ENCODE measurements at regions not wholly inside any gene's neighbourhood (a gene's known extent, or its start where the extent isn't known, plus 50 kb on each side); places are given as distances from the start of the nearest gene placed in this dataset.

DNA sequence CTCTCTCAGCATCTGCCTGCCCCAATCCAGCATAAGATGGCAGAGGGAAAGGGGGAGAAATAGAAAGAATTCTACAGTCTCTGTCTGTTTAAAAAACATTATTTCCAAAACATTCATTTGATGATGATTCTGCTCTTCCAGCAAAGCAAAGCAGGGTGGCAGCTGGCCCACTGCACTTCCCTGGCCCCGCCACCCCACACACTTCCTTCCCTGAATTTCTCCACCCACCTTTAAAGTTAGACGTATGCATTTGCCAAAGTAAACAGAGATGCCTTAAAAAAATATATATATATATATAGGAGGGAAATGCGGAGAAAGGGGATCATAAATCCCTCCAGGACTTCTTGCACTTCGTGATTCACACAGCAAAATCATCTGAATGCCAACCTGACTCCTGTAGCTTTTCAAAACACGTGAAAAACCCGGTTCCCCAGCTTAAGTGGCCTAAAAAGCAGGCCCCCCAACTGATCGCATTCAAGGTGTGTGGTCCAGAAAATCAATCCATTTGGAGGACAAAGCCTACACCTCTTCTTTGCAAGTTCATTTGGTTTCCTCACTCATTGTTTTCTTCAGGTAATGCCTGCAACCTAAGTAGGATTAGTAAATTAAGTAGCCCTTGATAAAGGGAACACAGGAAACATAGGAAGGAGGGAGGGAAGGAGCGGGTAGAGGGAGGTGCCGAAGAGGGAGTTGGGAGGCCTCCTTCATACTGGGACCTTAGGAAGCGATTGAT is 68.8 kb downstream of the LLPH start:
- intact Hi-C loops (cut with DNase I; ENCODE audit: low total_unique reads) = no loop called here
- DNase-seq = no peak
- Histone ChIP-seq H3K4me1 (no peaks in the 10 kb centered on the region), H3K27ac (no peak overlapping the region), H3K4me3 (no peak overlapping the region), H3K9me3 (no peaks in the 10 kb centered on the region), H3K27me3 (no peaks in the 10 kb centered on the region), H3K36me3 (no peaks in the 10 kb centered on the region)
- TF ChIP-seq, protein P1, sequence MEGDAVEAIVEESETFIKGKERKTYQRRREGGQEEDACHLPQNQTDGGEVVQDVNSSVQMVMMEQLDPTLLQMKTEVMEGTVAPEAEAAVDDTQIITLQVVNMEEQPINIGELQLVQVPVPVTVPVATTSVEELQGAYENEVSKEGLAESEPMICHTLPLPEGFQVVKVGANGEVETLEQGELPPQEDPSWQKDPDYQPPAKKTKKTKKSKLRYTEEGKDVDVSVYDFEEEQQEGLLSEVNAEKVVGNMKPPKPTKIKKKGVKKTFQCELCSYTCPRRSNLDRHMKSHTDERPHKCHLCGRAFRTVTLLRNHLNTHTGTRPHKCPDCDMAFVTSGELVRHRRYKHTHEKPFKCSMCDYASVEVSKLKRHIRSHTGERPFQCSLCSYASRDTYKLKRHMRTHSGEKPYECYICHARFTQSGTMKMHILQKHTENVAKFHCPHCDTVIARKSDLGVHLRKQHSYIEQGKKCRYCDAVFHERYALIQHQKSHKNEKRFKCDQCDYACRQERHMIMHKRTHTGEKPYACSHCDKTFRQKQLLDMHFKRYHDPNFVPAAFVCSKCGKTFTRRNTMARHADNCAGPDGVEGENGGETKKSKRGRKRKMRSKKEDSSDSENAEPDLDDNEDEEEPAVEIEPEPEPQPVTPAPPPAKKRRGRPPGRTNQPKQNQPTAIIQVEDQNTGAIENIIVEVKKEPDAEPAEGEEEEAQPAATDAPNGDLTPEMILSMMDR (IDR thresholded peaks at IDR 0.05) = no peak

DNA sequence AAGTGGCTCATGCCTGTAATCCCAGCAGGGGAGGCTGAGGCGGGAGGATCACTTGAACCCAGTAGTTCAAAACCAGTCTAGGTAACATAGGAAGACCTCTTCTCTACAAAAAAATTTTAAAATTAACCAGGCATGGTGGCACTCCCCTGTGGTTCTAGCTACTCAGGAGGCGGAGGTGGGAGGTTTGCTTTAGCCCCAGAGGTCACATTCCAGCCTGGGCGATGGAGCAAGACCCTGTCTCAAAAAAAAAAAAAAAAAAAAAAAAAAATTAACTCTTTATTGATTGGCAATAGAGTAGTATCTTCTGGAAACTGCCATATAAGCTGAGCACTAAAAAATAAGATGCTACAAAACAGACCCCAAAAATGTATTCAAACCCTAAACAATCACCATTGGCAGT is 69.5 kb downstream of the LLPH start:
- H3K27ac ChIP-seq = no peak overlapping the region
- TF ChIP-seq, protein P1 (IDR thresholded peaks at IDR 0.05) = no peak
- intact Hi-C loops (cut with DNase I; ENCODE audit: low total_unique reads) = no loop called here
- H3K4me3 ChIP-seq = no peak overlapping the region
- no peaks in the 10 kb centered on the region for H3K9me3 ChIP-seq
- no peaks in the 10 kb centered on the region for H3K4me1 ChIP-seq
- no peaks in the 10 kb centered on the region for H3K27me3 ChIP-seq
- DNase-seq = no peak
- H3K36me3 ChIP-seq = no peaks in the 10 kb centered on the region

DNA sequence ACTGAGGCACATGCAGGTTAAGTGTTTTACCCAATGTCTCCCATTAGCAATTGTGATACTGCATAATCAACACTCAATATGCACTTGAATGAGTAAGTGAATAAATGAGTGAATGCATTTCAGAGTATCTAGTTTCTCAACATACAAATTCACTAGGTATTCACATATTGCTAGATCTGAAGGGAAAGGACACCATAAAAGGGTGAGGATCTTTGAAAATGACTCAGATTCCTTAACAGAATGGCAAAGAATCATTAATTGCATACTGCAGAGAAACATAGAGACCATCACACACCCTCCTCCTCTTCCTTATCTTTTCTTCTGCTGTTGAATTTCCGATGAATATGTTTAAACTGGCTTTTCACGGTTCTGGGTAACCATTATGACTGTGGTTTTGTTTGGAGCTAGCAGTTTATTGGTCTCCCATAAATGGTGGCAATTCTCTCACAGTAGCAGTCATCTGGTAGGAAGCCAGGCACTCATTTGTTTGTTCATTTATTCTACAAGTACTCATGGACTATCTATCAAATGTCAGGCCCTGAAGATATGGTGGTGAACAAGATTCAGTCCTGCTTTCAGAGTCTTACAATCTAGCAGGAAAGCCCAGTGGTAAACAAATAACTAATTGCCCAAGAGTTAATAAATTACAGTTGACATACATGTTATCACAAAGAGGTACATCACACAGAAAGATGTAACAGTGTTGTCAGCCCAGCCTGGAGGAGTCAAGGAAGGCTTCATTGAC is 70.2 kb downstream of the LLPH start:
- H3K4me1 ChIP-seq = no peaks in the 10 kb centered on the region
- H3K4me3 ChIP-seq = no peak overlapping the region
- H3K9me3 ChIP-seq = no peaks in the 10 kb centered on the region
- no peaks in the 10 kb centered on the region for H3K36me3 ChIP-seq
- TF ChIP-seq, protein P1 (IDR thresholded peaks at IDR 0.05) = no peak
- H3K27me3 ChIP-seq = no peaks in the 10 kb centered on the region
- intact Hi-C loops (cut with DNase I; ENCODE audit: low total_unique reads) = no loop called here
- H3K27ac ChIP-seq = no peak overlapping the region
- DNase-seq = no peak

DNA sequence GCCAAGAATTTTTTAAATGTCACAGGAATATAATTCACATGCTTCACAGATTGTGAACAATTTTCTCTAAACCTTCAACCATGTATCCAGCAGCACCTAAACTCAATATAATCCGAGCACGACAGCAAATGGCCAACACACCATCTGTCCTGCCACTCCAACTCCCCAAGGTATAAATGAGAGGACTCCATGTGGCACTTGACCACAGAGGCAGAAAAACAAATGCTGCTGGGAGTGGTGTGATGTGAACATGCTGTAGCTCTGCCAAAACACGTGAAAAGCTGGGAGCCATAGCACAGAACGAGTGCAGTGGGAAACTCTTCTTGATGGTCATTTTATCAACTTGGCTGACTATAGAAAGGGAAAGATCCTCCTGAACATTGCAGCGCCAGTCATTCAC is 70.9 kb downstream of the LLPH start:
- Histone ChIP-seq H3K4me1 (no peaks in the 10 kb centered on the region), H3K9me3 (no peaks in the 10 kb centered on the region), H3K36me3 (no peaks in the 10 kb centered on the region), H3K27me3 (no peaks in the 10 kb centered on the region), H3K4me3 (no peak overlapping the region), H3K27ac (no peak overlapping the region)
- no peak for DNase-seq
- TF ChIP-seq, protein P1 (IDR thresholded peaks at IDR 0.05) = no peak
- intact Hi-C loops (cut with DNase I; ENCODE audit: low total_unique reads) = no loop called here

DNA sequence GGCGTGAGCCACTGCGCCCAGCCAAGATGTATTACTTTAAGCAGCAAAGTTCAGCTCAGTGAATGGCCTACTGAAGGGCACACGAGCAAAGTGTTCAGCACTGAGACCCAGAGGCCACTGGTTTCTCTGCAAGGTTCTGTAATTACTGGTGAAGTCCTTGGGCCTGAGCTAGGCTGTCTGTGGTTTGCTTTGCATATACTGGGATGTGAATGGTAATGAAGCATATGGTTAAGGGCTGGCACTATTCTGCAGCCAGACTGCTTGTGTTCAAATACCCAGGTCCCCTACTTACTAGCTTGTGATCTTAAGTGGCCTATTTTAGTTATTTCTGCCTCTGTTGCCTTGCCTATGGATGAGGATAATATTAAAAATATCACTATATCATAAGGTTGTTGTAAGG is 72.0 kb downstream of the LLPH start:
- TF ChIP-seq, protein P1 (IDR thresholded peaks at IDR 0.05) = no peak
- H3K27ac ChIP-seq = no peak overlapping the region
- no peaks in the 10 kb centered on the region for H3K27me3 ChIP-seq
- intact Hi-C loops (cut with DNase I; ENCODE audit: low total_unique reads) = no loop called here
- H3K4me3 ChIP-seq = no peak overlapping the region
- DNase-seq = no peak
- no peaks in the 10 kb centered on the region for H3K36me3 ChIP-seq
- no peaks in the 10 kb centered on the region for H3K4me1 ChIP-seq
- H3K9me3 ChIP-seq = no peaks in the 10 kb centered on the region
